HG02885 (cell line): ENCODE measurements at regions not wholly inside any gene's neighbourhood (a gene's known extent, or its start where the extent isn't known, plus 50 kb on each side); places are given as distances from the start of the nearest gene placed in this dataset.
"Not testable (repeated sequence)": the region's sequence is repeated elsewhere in the genome, so short reads cannot be mapped to it uniquely, and the experiment has no call there.

Experiments
- ATAC-seq: cut with Tn5 transposase; IDR thresholded peaks from one replicate; pipeline ENCODE4 v1.9.1; 2021; ENCODE audit warnings: mild to moderate bottlenecking; ENCODE audit not compliant: unreplicated experiment, poor library complexity

DNA sequence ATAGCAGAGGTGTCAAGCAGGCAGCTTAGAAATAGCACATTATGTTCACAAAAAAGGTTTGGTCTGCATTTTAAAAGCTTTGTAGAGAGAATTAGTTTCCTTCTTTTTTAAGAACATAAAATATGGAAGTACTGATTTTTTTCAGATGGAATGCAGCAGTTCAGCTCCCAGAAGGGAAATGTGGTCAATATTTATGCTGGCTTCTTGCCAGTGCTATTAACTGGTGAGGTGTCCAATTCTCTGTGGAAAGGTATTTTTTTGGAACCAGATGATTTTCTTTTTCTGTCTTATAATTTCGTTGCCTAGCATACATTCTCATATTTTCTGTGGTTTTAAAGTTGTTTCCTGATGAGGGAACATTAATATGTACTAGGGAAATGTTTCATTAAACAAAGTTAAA lies 211.4 kb upstream of the ZNF385D start:
- ATAC-seq, result no peak

DNA sequence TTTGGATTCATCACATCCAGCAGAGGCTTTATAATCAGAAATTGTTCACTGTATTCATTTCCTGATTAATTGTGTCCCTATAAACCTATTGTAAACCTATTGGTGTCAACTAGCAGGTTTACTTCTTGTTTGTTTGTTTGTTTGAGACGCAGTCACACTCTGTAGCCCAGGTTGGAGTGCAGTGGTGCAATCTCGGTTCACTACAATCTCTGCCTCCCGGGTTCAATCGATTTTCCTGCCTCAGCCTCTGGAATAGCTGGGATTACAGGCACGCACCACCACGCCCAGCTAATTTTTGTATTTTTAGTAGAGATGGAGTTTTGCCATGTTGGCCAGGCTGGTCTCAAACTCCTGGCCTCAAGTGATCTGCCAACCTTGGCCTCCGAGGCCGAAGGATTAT lies 215.4 kb upstream of the ZNF385D start:
- ATAC-seq, result not testable (repeated sequence)

DNA sequence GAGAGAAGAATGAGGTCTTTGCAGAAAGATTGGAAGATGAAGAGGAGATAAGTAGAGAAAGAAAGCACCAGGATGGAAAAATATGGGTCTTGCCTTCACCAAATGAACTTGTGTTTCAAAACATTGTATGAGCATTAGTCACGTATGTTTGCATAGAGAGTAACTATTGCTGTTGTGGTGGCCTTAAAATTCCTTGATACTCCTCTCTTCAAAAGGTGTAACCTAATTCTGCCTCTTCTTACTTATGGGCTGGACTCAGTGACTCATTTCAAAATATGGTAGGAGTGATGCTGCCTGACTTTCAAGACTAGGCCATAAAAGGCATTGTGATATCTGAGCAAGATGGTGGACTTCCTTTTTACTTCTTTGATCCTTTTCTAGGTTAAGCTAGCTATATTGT lies 228.7 kb upstream of the ZNF385D start:
- ATAC-seq, result no peak

DNA sequence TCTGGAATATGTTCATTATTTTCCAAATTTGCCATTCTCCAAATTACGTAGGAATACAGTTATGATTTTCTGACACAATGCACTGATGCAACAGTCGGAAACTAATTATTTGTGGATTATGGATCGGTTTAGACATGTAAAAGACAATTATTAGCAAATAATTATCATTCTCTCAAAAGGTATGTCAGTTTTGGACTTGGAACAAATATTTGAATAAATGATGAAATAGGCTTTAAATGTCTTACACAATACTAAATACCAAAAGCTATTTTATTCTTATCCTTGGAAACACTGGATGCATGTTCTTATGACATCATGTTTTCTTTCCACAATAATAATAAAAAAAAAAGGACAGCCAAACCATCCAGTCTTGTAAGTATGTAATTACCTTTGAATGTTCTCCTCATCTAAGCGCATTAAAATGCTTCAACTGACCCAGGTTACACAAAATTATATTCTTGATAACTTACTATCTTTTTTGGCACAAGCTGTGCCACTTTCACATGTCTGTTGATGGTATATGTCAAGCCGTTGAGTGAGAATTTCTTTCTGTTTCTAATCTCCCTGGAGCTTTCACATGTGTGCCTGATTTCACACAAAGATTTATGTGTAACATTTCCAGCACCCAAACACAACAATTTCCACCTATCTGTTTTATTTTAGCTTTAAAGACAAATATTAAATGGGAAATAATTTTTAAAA lies 238.5 kb upstream of the ZNF385D start:
- no peak for ATAC-seq

DNA sequence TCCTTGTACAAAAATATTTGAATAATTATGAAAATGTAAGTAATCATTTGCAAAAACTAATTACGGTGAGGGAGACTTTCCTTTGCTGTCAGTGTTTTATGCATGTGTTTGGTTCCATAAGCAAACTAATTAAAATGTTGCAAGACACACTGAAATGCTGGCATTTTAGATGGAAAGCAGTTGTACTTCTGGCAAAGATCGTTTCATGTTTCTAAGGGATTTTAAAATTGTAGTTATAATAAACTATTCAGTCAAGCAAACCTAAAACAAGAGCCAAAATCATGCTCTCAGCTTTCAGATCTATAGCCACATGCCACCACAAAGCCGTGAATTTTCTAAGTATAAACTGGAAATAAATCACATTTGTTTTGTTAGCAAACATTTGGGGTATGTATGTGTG lies 240.1 kb upstream of the ZNF385D start:
- no peak for ATAC-seq

DNA sequence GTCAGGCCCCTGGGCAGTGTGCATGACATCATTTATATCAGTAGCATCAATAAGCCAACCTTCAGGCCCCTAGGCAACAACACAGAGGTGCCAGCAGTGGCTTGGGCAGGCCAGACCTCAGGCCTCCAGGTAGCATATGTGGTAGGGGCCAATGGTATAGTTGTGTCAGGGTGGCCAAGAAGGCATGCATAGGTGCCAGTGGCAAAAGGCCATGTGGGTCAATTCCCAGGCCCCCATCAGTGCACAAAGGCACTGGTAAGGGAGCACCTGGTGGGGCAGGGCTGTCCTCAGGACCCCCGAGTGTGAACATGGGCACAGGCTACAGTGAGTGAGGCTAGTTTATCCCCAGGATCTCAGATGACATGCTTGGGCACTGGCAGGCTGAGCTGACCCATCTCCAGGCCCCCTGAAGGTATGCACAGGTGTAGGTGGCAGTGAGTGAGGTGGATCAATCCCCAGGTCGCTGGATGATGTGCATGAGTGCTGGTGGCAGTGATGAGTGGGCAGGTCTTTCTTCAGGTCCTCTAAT lies 244.1 kb upstream of the ZNF385D start:
- no peak for ATAC-seq

DNA sequence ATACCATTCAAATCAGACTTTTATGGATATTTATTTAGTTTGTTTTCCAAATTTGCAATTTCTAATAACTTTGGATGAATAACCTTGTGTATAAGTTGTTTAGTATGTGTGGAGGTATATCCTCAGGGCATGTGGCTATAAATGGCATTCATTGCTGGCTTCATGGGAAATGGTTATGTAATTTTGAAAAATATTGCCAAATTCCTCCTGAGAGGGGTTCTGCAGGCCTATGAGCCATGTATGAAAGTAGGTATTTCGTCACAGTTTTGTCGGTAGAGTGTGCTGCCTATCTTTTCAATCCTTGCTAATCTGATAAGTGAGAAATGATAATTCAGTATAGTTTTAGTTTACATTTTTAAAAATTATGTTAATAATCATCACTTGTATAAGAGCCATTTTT lies 256.4 kb upstream of the ZNF385D start:
- no peak for ATAC-seq

DNA sequence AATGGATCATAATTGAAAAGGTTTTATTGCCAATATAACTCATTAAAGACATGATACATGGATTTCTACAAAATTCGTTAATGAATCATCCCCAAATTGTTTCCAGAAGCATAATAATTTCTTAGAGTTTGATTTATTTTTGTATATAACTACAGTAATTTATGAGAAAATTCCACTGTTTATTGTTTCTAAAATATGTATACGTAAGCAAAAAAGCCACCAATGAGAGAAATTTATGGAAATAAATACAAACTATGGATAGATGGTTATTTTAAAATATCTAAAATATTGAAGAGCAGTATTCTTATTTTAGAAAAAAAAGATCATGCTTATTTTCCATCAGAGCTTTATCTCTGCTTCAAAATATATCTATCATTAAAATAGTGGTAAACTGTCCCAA lies 260.0 kb upstream of the ZNF385D start:
- no peak for ATAC-seq

DNA sequence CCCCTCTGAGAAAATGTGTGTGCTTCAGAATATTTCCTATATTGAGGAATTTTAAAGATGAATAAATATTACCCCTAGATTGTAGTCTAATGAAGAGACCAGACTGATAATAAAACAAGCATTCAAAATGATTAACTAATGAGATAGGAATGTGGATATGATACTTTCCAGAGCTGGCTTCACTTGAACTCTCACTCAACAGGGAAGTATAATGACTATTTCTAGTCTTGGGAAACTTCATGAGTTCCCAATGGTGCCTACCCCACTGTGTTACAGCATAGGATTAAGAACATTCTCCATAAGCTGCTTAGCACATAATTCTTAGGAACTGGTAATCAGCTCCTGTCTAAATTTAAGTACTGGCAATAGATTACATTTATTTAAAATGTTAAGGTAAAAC lies 261.5 kb upstream of the ZNF385D start:
- no peak for ATAC-seq

DNA sequence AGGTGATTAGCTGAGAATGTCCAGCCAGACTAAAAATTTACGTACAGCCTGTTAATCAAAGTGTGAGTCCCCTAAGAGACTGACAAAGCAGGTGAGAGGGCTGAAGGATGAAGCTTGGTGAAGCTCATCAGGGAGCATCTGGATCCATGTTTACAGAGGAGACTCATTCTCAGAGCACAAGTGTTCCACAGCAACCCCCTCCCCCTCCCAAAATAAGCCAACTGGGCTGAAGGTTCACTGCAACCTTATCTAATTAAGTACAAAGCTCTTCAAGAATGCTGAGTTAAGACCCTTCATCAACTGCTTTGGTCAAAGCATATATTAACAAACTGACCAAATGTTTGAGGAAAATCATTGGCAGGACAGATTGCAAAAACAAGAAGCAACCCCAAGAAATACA lies 262.6 kb upstream of the ZNF385D start:
- no peak for ATAC-seq

DNA sequence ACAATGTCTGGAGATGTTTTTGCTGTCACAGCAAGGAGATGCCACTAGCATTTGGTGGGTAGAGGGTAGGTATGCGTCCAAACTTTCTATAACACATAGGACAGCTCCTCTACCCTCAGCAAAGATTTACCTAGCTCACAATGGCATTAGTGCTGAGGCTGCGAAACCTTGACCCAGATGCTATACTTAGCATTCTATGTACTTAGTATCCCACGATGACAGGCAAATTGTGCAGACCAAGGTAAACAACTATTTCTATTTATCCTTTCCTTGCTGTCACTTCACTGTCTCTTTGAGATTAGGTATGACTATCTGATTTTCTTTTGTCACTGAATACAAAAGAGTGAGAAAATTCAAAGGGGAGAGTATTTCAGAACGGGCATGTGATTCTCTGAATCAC lies 265.2 kb upstream of the ZNF385D start:
- ATAC-seq, result no peak

DNA sequence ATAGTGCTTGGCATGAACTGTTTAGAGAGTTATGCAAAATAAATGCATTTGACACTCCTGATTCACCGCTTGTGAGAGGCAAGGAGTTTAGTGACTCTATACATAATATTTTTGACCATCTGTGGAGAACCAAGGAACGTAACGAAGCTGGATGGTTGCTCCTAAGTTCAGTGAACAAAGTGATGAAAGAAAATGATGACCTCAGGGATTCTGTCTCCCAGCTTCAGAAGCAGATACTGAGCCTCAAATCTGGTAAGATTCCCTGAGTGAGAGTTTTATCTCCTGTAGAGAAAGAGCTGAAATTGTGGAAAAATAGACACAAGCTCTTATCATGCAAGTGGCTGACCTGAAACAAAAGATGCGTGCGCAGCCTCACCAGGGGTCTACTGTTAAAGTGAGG lies 273.6 kb upstream of the ZNF385D start:
- ATAC-seq, result not testable (repeated sequence)

DNA sequence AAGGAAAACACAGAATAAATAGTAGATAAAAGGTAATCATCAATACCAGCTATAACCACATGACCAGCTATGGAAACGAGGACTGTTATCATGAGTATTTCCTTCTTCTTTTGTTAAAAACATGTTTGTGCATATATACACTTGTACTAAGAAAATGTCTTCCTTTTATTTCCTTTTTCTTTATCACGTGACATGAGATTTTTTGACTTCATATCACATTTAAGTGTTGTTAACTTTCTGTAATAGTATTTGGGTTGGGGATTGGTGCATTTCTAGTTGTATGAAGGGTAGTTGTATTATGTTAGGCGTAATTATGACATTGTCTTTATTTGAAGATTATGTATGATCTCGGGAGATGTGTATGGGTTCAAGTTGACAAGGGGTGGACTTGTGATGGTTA lies 278.5 kb upstream of the ZNF385D start:
- no peak for ATAC-seq

DNA sequence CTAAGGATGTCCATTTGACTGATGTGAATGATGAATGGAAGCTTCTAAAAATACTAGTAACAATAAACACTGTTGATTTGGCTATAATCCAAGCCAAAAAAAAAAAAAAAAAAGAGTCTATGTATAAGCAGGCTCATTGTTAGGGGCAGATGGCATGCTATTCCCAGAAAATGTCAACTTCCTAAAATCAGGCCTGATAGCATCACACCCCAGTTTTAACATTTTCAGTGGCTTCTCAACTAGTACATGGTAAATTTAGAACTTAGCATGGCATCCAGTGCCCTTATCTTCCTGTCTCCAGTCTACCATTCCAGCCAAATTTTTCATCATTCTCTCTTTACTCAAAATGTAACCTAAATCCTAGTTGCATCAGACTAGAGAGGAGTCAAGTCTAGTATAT lies 288.2 kb upstream of the ZNF385D start:
- ATAC-seq, result no peak

DNA sequence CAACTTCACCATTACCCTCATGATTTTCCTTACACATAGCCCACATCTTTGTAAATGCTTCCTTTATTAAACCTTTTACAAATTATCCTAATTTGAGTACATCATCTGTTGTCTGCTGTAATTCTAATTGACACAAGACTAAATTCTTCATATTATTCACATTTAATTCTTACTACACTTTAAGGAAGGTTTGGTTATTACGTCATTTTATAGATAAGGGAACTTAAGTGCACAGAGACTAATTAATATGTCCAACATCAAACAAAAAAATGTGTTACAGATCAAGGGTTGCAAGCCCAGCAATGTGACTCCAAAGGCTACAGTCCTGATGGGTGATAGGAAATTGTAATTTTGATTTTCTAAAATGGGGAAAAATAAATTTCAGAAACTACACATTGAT lies 289.1 kb upstream of the ZNF385D start:
- no peak for ATAC-seq

DNA sequence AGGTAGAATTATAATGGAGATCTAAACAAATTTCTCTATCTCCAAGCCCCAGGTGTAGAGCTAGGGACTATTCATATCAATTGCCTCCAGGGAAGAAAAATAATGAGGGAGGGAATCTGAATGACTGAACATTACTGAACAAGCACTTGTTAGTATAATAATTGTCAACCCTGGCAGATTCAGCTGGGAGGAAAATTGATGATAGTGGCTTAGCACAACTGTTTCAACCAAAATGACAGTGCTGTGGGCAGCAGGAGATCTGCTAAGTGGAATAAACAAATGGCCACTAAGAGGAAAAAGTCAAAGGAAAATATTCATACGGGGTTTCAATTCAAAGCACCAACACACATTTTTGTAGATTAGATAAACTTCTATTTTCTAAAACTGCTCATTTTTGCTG lies 294.9 kb upstream of the ZNF385D start:
- ATAC-seq, result no peak

DNA sequence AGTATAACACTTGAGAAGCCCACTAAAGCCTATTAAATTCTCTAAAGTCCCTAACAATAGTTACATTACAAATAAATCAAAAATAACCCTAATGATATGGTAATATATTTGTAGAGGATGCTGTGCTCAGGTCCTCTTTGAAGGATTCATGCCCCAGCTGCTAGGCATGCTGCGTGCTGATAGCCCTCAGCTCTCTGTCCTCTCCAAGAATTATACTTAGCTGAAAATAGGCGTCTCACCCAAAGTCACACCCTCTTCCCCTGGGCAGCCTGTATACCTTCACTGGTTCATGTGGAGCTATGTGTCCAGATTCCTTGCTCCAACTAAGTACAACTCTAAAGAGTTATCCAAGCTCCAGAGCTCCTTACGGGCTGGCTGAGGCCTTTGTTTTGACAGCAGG lies 312.5 kb upstream of the ZNF385D start:
- ATAC-seq, result no peak

DNA sequence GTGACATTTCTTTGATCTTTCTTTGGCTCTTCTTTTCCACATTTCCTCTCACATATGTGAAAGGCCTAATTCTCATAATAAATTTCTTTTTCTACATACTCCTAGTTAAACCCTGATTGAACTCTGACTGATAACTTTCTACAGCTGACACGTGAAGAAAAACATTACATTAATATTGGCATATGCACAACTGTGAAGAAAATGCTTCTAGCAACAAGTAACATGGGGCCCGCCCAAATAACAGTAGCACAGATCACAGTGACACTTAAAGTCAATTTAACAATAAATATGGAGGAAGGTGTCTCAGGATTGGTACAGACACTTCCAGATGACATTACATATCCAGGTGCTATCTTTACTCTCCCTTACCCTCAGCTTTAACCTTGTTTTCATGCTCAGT lies 317.6 kb upstream of the ZNF385D start:
- no peak for ATAC-seq

DNA sequence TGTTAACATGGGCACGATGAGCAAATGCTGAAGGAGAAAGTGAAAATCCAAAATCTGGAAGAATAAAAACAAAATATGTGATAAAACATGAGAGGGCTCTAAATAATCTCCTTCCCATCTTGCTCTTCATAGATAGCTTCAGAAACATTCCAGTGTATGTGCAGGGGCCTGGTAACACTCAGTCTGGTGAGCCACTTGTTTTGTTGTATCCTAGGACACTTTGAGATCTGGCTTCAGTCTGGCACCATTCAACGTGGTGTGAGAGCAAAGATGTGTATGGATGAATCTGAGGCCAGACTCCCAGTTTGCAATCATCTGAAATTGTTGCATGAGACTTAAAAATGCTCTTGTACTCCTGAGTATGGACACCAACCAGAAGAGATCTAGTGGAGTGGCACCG lies 337.2 kb upstream of the ZNF385D start:
- no peak for ATAC-seq

DNA sequence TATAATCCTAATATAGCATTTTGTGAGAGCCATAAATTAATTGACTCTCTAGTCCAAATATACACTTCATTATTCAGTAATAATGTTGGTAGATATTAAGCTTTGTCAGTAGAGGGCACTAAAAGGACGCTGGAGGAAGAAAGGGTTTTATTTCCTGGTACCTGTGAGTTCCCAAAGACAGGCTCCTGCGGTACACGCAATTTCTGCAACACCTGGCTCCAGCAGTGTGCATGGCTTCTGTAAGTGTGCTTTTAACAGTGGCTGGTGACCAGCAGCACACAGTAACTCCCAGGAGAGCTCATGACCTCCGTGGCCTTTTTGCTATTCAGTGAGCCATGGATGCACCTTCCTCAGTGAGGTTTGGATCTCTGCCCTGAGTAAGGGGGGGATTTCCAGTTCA lies 338.3 kb upstream of the ZNF385D start:
- peak; percentile 89 for ATAC-seq

DNA sequence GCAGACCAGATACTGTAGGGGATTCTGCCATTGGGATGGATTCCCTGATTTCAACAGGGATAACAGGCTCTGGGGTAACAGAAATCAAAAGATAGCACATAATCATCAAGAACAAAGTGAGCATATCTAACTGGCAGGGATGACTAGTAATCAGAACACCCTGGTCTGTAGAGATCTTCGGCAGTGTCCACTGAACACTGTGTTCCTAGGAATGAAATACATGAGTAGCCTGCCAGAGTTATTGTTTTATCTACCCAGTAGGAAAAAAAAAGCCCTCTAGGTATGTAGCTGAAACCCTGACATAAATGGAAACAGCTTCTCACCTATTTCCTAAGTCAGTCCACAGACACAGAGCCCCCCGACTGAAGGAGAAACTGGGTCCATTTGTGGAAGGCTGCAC lies 340.3 kb upstream of the ZNF385D start:
- ATAC-seq, result no peak

DNA sequence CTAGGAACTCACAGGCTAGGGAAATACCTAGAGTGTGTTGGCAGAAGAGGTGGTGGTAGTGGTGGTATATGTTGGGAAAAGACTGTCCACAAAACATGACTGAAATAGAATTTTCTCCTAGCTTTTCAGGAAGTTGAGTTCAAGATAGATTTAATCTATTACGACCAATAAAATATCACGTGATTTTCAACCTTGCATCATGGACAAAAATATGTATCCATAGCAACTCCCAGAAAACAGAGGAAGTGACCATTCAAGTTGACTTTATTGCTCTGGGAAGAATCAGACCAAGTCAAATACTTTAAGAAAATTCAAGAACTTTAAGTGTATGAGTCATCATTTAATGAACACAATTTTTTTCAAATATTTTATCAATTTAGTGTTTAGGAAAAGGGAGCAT lies 347.0 kb upstream of the ZNF385D start:
- ATAC-seq, result no peak

DNA sequence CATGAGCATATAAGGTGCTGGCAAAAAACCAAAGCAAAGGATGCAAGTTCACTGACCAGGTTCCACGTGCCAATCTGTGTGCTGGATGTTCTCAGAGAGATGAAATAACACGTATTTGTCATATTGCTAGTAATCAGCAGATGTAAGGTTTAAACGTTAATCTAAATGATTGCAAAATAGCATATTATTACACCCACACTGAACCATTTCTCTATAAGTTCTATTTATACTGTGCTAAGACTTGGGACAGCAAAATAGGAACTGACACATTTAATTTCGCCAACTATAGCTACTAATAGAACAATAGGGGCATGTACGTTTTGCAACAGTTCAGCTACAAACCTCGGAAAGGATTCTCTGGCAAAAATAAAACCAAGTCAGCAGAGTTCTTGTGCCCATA lies 350.3 kb upstream of the ZNF385D start:
- no peak for ATAC-seq
